Calu3 (cell line): ENCODE measurements at regions not wholly inside any gene's neighbourhood (a gene's known extent, or its start where the extent isn't known, plus 50 kb on each side); places are given as distances from the start of the nearest gene placed in this dataset.

Source experiments
- BruUV-seq: library from RNA; stranded (reverse); fragments of 400-500 nt; replicated peaks from 2 replicates; lab custom pipeline; 2021; lab: Mats Ljungman, UMichigan
- CTCF ChIA-PET: fragments of 300-600 bp; sonication (Branson Sonifier 250); formaldehyde crosslinking; loops from one replicate; lab custom pipeline; 2022; ENCODE audit warnings: antibody characterized with exemption; lab: Charles Lee
- DNase-seq: peaks from one replicate; pipeline ENCODE4 v3.0.0; 2022
- H3K27ac Mint-ChIP-seq: one replicate; pipeline ENCODE4 v1.8.0; 2022; ENCODE audit warnings: mixed read lengths; ENCODE audit not compliant: unreplicated experiment
- H3K27me3 Mint-ChIP-seq: one replicate; pipeline ENCODE4 v1.8.0; 2022; ENCODE audit warnings: mixed read lengths; ENCODE audit not compliant: unreplicated experiment
- H3K36me3 Mint-ChIP-seq: one replicate; pipeline ENCODE4 v1.8.0; 2022; ENCODE audit warnings: mild to moderate bottlenecking, moderate library complexity, mixed read lengths; ENCODE audit not compliant: insufficient read depth, unreplicated experiment
- H3K4me1 Mint-ChIP-seq: one replicate; pipeline ENCODE4 v1.8.0; 2022; ENCODE audit warnings: mild to moderate bottlenecking, low read depth, mixed read lengths; ENCODE audit not compliant: unreplicated experiment
- H3K4me3 Mint-ChIP-seq: one replicate; pipeline ENCODE4 v1.8.0; 2022; ENCODE audit warnings: mild to moderate bottlenecking, low read depth, moderate library complexity, mixed read lengths; ENCODE audit not compliant: unreplicated experiment
- H3K9me3 Mint-ChIP-seq: one replicate; pipeline ENCODE4 v1.8.0; 2022; ENCODE audit warnings: low read depth, mixed read lengths; ENCODE audit not compliant: unreplicated experiment
- CTCF ChIP-seq: fragments of 200-600 bp; IDR thresholded peaks from one replicate; pipeline ENCODE4 v1.8.0; 2022; ENCODE audit warnings: antibody characterized with exemption; ENCODE audit not compliant: unreplicated experiment
- intact Hi-C: fragments of 100-400 bp; cut with micrococcal nuclease; formaldehyde crosslinking; loops from one replicate; pipeline ENCODE4 v1.10.0; 2022; ENCODE audit not compliant: unreplicated experiment

DNA sequence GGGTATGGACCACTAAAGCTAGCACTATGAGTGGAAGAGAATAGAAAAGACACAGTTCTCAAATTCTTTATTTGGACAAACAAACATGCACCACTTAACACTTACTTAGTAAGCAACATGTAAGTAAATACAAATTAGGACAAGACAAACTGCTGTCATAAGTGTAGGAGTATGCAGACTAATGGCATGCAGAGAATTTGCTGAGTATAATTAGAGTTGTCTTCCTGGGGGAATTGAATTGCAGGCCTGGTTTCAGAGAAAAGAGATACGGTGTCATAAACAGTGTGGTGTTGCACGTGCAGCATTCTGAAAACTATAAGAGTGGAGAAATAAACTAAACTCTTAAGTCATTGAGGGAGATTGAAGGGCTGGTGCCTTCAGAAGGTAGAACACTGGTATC lies 125.2 kb upstream of the EYA4 start:
- intact Hi-C loops, result no loop called here
- no TSS peak for BruUV-seq
- DNase-seq, result no peak
- Mint-ChIP-seq H3K27me3 (no peaks in the 10 kb centered on the region), H3K4me1 (peaks cover 9% of the 10 kb centered on the region), H3K27ac (no peak overlapping the region), H3K4me3 (no peak overlapping the region), H3K9me3 (peaks cover 9% of the 10 kb centered on the region), H3K36me3 (no peaks in the 10 kb centered on the region)
- no peak for TF ChIP-seq CTCF
- CTCF ChIA-PET, result no interaction called here

DNA sequence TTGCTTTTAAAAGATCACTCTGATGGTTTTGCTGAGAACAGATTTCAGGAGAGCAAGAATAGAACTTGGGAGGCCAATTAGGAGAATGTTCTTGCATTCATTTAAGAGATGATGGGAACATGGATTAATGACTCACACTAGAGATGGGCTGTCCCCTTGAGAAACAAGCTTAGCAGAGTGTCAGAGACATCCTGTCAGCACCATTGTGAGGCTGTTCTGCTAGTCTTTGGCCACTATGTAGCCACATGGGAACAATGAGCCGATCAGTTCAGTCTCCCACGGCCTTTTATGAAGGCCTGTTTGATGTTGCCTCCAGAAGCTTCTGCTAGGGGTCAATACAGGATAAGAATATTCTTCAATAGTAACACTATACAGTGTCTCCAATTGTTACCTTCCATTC lies 113.0 kb upstream of the EYA4 start:
- no peaks in the 10 kb centered on the region for H3K9me3 Mint-ChIP-seq
- DNase-seq, result no peak
- H3K36me3 Mint-ChIP-seq, result no peaks in the 10 kb centered on the region
- intact Hi-C loops, result no loop called here
- H3K27me3 Mint-ChIP-seq, result no peaks in the 10 kb centered on the region
- no TSS peak for BruUV-seq
- H3K27ac Mint-ChIP-seq, result no peak overlapping the region
- CTCF ChIA-PET, result no interaction called here
- H3K4me3 Mint-ChIP-seq, result no peak overlapping the region
- no peak for TF ChIP-seq CTCF
- peaks cover 52% of the 10 kb centered on the region for H3K4me1 Mint-ChIP-seq

GRCh38 chr6:133129556-133129955 lies 111.6 kb upstream of the EYA4 start:
- H3K36me3 Mint-ChIP-seq, result no peaks in the 10 kb centered on the region
- no peak for DNase-seq

GRCh38 chr6:133130863-133131262 lies 110.3 kb upstream of the EYA4 start:
- no peak for TF ChIP-seq CTCF
- Mint-ChIP-seq H3K9me3 (no peaks in the 10 kb centered on the region), H3K4me3 (no peak overlapping the region), H3K27ac (no peak overlapping the region), H3K36me3 (no peaks in the 10 kb centered on the region), H3K27me3 (no peaks in the 10 kb centered on the region), H3K4me1 (peaks cover 56% of the 10 kb centered on the region)
- no TSS peak for BruUV-seq
- intact Hi-C loops, result loop anchor here (10.0 kb wide), 1 partner anchor 104 kb away; no protein-coding TSS in a partner anchor
- CTCF ChIA-PET, result no interaction called here
- DNase-seq, result peak; percentile 87

More at GRCh38 chr6:133129556-133129955, 111.6 kb upstream of the EYA4 start:
- H3K4me3 Mint-ChIP-seq, result no peak overlapping the region
- TF ChIP-seq CTCF, result no peak
- no peaks in the 10 kb centered on the region for H3K9me3 Mint-ChIP-seq
- no peak overlapping the region for H3K27ac Mint-ChIP-seq
- CTCF ChIA-PET, result no interaction called here
- intact Hi-C loops, result no loop called here
- no TSS peak for BruUV-seq
- H3K4me1 Mint-ChIP-seq, result peaks cover 56% of the 10 kb centered on the region
- no peaks in the 10 kb centered on the region for H3K27me3 Mint-ChIP-seq
